ENCODE measurements at regions not wholly inside any gene's neighbourhood (a gene's known extent, or its start where the extent isn't known, plus 50 kb on each side); places are given as distances from the start of the nearest gene placed in this dataset.

DNA sequence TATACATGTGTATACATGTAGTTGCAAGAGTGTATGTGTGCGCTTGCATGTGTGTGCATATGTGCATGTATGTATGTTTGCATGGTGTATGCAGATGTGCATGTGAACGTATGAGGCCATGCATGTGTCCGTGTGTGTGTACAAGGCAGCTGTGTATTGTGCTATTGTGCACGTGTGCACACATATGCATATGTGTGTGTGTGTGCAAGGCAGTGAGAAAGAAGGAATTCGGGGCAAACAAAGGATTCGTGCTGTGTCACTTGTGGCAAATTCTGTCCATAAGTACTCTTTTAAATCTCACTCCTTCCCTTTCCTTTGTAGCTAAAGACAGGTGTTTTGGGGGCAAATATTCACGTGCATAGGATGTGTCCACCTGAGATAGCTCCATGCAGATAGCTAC is 227.1 kb downstream of the VRK1 start:
- TF ChIP-seq, protein P1, sequence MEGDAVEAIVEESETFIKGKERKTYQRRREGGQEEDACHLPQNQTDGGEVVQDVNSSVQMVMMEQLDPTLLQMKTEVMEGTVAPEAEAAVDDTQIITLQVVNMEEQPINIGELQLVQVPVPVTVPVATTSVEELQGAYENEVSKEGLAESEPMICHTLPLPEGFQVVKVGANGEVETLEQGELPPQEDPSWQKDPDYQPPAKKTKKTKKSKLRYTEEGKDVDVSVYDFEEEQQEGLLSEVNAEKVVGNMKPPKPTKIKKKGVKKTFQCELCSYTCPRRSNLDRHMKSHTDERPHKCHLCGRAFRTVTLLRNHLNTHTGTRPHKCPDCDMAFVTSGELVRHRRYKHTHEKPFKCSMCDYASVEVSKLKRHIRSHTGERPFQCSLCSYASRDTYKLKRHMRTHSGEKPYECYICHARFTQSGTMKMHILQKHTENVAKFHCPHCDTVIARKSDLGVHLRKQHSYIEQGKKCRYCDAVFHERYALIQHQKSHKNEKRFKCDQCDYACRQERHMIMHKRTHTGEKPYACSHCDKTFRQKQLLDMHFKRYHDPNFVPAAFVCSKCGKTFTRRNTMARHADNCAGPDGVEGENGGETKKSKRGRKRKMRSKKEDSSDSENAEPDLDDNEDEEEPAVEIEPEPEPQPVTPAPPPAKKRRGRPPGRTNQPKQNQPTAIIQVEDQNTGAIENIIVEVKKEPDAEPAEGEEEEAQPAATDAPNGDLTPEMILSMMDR (IDR thresholded peaks at IDR 0.05; ENCODE audit: partially characterized antibody, unreplicated experiment) = no peak
- DNase-seq = no peak
- no peaks in the 10 kb centered on the region for H3K27me3 Mint-ChIP-seq (ENCODE audit: unreplicated experiment)
- peaks cover 17% of the 10 kb centered on the region for H3K4me1 Mint-ChIP-seq (ENCODE audit: low read depth, unreplicated experiment)
- no peak overlapping the region for H3K4me3 Mint-ChIP-seq (ENCODE audit: unreplicated experiment)
- H3K27ac Mint-ChIP-seq (ENCODE audit: unreplicated experiment) = no peak overlapping the region
- no peaks in the 10 kb centered on the region for H3K36me3 Mint-ChIP-seq (ENCODE audit: unreplicated experiment)
- no peaks in the 10 kb centered on the region for H3K9me3 Mint-ChIP-seq (ENCODE audit: unreplicated experiment)

DNA sequence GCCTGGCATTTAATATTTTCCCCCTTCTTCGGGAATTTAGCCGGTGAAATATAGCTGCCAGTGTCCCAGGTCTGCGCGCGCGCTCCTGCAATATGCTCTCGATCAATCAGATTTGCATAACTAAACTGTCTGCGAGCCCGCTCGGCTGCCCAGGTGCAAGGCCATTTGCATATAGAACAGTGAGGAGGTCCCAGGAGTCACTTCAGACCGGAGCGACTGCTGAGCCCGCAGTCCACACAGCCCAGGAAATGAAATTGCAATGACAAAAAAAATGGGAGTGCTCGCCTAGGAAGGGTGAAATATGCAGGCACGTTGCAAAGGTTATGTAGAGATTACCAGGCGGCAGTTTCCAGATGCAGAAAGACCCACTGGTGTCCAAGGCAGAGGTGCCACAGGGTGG is 228.5 kb downstream of the VRK1 start:
- H3K36me3 Mint-ChIP-seq (ENCODE audit: unreplicated experiment) = peaks cover 5% of the 10 kb centered on the region
- no peaks in the 10 kb centered on the region for H3K9me3 Mint-ChIP-seq (ENCODE audit: unreplicated experiment)
- DNase-seq = peak; percentile 45
- peak overlapping the region; percentile 69 for H3K4me3 Mint-ChIP-seq (ENCODE audit: unreplicated experiment)
- peaks cover 1% of the 10 kb centered on the region for H3K27me3 Mint-ChIP-seq (ENCODE audit: unreplicated experiment)
- peak overlapping the region; percentile 8 for H3K27ac Mint-ChIP-seq (ENCODE audit: unreplicated experiment)
- TF ChIP-seq, protein P1 (IDR thresholded peaks at IDR 0.05; ENCODE audit: partially characterized antibody, unreplicated experiment) = no peak
- H3K4me1 Mint-ChIP-seq (ENCODE audit: low read depth, unreplicated experiment) = peaks cover 17% of the 10 kb centered on the region

DNA sequence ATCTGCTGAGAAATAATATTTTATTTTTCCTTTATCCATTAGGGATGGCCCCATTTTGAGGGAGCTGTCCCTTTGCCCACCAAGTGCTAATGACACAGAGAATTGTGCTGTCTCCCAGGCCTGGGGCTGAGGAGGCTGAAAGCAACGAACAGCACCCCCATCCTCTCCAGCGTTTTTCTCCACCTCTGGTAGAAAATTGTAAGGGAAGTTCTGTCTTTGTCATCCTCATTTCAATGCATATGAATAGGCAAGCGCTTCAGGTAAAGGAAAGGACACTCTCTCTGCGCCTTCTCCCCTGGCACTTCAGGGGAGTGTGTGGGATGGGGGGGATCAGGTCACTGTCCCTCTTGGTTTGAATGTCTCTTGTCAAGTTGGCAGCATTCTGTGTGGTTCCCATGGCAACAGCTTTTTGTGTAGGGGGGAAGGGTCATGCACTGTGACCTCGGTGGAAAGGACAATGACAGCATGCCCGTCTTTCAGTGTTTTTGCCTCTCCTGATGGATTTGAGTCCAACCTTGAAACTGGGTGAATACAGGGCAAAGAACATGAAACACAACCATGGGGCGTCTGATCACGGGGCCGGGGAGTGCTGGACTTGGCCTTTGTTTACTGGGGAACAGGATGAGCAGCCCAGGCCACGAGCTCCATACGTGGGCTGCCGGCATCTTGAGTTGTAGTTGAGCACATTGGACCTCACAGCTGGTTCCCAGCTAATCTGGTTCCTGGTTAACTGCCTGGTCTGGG is 230.2 kb downstream of the VRK1 start:
- TF ChIP-seq, protein P1 (IDR thresholded peaks at IDR 0.05; ENCODE audit: partially characterized antibody, unreplicated experiment) = no peak
- H3K9me3 Mint-ChIP-seq (ENCODE audit: unreplicated experiment) = peaks cover 4% of the 10 kb centered on the region
- DNase-seq = no peak
- H3K4me1 Mint-ChIP-seq (ENCODE audit: low read depth, unreplicated experiment) = peaks cover 19% of the 10 kb centered on the region
- H3K27me3 Mint-ChIP-seq (ENCODE audit: unreplicated experiment) = peaks cover 3% of the 10 kb centered on the region
- H3K36me3 Mint-ChIP-seq (ENCODE audit: unreplicated experiment) = peaks cover 5% of the 10 kb centered on the region
- H3K4me3 Mint-ChIP-seq (ENCODE audit: unreplicated experiment) = no peak overlapping the region
- no peak overlapping the region for H3K27ac Mint-ChIP-seq (ENCODE audit: unreplicated experiment)

DNA sequence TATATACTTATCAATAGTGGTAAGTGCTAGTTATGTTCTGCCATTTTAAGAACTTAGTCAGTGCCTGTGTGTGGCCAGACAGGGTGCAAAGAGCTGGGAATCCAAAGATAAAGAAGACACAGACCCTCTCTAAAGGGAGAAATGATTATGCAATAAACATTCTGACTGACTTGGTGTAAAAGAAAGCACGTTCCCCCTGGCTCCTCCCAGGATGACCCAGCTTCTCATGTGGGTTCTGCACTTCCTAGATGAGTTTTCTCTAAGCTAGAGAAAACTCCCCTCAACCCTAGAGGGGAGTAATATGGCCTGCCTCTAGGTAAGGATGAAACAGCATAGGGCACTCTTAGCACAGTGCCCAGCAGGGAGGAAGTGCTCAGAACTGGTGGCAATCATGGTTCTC is 231.2 kb downstream of the VRK1 start:
- Mint-ChIP-seq H3K9me3 (ENCODE audit: unreplicated experiment) (peaks cover 6% of the 10 kb centered on the region), H3K27ac (ENCODE audit: unreplicated experiment) (no peak overlapping the region), H3K4me3 (ENCODE audit: unreplicated experiment) (no peak overlapping the region), H3K36me3 (ENCODE audit: unreplicated experiment) (peaks cover 5% of the 10 kb centered on the region), H3K4me1 (ENCODE audit: low read depth, unreplicated experiment) (peaks cover 17% of the 10 kb centered on the region), H3K27me3 (ENCODE audit: unreplicated experiment) (peaks cover 7% of the 10 kb centered on the region)
- DNase-seq = no peak
- TF ChIP-seq, protein P1 (IDR thresholded peaks at IDR 0.05; ENCODE audit: partially characterized antibody, unreplicated experiment) = no peak

DNA sequence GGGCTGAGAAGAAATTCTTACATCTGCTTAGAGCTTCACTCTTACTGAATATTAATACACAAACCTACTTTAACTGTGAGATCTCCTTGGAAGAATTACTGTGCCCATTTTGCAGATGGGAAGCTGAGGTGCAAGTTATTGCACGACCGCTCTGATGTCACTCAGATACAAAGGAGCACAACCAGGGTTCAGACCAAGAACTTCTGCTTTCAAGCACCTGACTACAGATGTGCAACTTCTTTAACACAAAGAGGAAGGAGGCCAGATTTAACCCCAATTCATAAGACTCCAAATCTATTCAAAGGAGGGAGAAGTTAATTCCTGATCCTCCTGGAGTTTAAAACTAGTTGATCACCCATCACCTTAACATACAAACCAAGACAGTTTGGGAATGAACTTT is 232.6 kb downstream of the VRK1 start:
- no peak for DNase-seq
- H3K27ac Mint-ChIP-seq (ENCODE audit: unreplicated experiment) = no peak overlapping the region
- peaks cover 20% of the 10 kb centered on the region for H3K4me1 Mint-ChIP-seq (ENCODE audit: low read depth, unreplicated experiment)
- H3K9me3 Mint-ChIP-seq (ENCODE audit: unreplicated experiment) = peaks cover 6% of the 10 kb centered on the region
- peaks cover 5% of the 10 kb centered on the region for H3K36me3 Mint-ChIP-seq (ENCODE audit: unreplicated experiment)
- TF ChIP-seq, protein P1 (IDR thresholded peaks at IDR 0.05; ENCODE audit: partially characterized antibody, unreplicated experiment) = no peak
- H3K27me3 Mint-ChIP-seq (ENCODE audit: unreplicated experiment) = peaks cover 7% of the 10 kb centered on the region
- H3K4me3 Mint-ChIP-seq (ENCODE audit: unreplicated experiment) = no peak overlapping the region
